SJSA1 (cell line): ENCODE measurements at regions not wholly inside any gene's neighbourhood (a gene's known extent, or its start where the extent isn't known, plus 50 kb on each side); places are given as distances from the start of the nearest gene placed in this dataset.
"Not testable (repeated sequence)": the region's sequence is repeated elsewhere in the genome, so short reads cannot be mapped to it uniquely, and the experiment has no call there.

ENCODE experiments used
- DNase-seq, 2 experiments: peaks; one replicate each; pipeline ENCODE4 v3.0.0-alpha.2; 2015 to 2020; ENCODE audit warnings: low spot score in 2 of 2, low read depth in 1 of 2
- H3K27ac ChIP-seq: fragments of 250-450 bp; sonication (Bioruptor Pico); 2 replicates; pipeline ENCODE4 v1.5.1; 2020; ENCODE audit warnings: mild to moderate bottlenecking, moderate library complexity
- H3K27me3 ChIP-seq: fragments of 250-450 bp; sonication (Bioruptor Pico); replicated peaks from 2 replicates; pipeline ENCODE4 v1.5.1; 2020; ENCODE audit warnings: mild to moderate bottlenecking, moderate library complexity
- H3K36me3 ChIP-seq: fragments of 250-450 bp; sonication (Bioruptor Pico); 2 replicates; pipeline ENCODE4 v1.5.1; 2020; ENCODE audit warnings: mild to moderate bottlenecking
- H3K4me1 ChIP-seq: fragments of 250-450 bp; sonication (Bioruptor Pico); replicated peaks from 2 replicates; pipeline ENCODE4 v1.6.1; 2021; ENCODE audit warnings: mild to moderate bottlenecking
- H3K4me3 ChIP-seq: fragments of 250-450 bp; sonication (Bioruptor Pico); 2 replicates; pipeline ENCODE4 v1.5.1; 2020; ENCODE audit warnings: mild to moderate bottlenecking
- H3K9me3 ChIP-seq: fragments of 250-450 bp; sonication (Bioruptor Pico); replicated peaks from 2 replicates; pipeline ENCODE4 v1.5.1; 2020; ENCODE audit warnings: mild to moderate bottlenecking

GRCh38 chr4:14399848-14400247 is 602.4 kb upstream of the CPEB2 start:
- Histone ChIP-seq H3K9me3 (no peaks in the 10 kb centered on the region), H3K4me3 (no peak overlapping the region), H3K27me3 (no peaks in the 10 kb centered on the region), H3K36me3 (no peaks in the 10 kb centered on the region), H3K4me1 (no peaks in the 10 kb centered on the region), H3K27ac (no peak overlapping the region)
- DNase-seq: no peak

- H3K4me3 ChIP-seq: no peak overlapping the region
- no peaks in the 10 kb centered on the region for H3K4me1 ChIP-seq
- H3K36me3 ChIP-seq: no peaks in the 10 kb centered on the region
- H3K9me3 ChIP-seq: no peaks in the 10 kb centered on the region
- DNase-seq: no peak
- H3K27me3 ChIP-seq: no peaks in the 10 kb centered on the region
- no peak overlapping the region for H3K27ac ChIP-seq
These were observed 602.0 kb upstream of the CPEB2 start for GRCh38 chr4:14400307-14400706.

DNA sequence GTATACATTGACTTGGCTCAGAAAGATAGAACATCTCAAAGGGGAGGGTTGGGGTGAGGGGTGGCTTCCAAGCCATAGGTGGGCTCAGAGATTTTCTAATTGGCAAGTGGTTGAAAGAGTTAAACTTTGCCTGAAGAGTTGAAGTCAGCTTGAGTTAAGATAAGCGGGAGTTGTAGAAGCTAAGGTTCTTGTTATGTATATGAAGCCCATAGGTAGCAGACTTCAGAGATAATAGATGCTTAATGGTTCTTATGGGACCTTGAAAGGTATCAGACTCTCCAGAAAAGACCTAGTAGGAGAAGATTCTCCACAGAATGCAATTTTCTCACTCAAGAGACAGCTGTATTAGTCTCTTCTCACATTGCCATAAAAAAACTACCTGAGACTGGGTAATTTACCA is 599.1 kb upstream of the CPEB2 start:
- no peaks in the 10 kb centered on the region for H3K9me3 ChIP-seq
- H3K4me3 ChIP-seq: no peak overlapping the region
- no peaks in the 10 kb centered on the region for H3K27me3 ChIP-seq
- H3K4me1 ChIP-seq: no peaks in the 10 kb centered on the region
- H3K36me3 ChIP-seq: no peaks in the 10 kb centered on the region
- no peak for DNase-seq
- no peak overlapping the region for H3K27ac ChIP-seq

DNA sequence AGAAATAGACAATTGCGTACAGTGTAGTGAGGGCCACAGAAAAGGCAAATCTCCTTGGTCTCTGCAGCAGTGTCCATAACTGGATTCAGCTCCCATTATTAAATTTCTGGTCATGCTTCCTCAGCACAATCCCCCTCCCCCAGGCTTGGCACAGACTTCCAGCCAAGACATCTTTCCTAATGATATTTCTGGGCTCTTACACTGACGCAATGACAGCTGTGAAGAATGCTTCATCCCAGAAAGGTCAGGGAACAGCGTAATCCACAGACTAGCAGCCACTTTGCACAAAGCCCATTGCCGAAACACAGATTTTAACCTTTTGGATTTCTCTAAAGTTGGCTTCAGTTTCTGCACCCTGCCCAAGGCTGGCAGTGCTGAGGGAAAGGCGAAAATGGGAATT is 597.6 kb upstream of the CPEB2 start:
- H3K9me3 ChIP-seq: no peaks in the 10 kb centered on the region
- H3K4me1 ChIP-seq: no peaks in the 10 kb centered on the region
- H3K27me3 ChIP-seq: no peaks in the 10 kb centered on the region
- no peak for DNase-seq
- H3K4me3 ChIP-seq: no peak overlapping the region
- no peaks in the 10 kb centered on the region for H3K36me3 ChIP-seq
- H3K27ac ChIP-seq: no peak overlapping the region

DNA sequence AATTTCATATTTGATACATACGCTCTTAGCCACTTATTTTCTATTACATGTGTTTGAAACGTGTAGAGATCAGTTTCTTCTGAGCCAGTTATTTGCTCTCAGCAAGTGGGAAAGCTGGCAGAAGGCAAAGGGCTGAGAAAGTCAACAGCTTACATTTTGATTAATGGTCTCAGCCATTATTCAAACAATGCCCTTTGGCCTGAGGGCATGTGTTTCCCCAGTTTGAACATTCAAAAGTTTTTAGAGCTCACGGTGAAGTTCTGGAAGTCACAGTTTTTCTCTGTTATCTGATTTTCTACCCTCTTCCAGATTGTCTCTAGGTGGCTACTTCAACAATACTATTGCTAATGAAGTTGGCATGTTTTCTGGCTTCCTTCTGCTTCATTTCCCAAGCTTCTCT is 591.8 kb upstream of the CPEB2 start:
- Histone ChIP-seq H3K36me3 (no peaks in the 10 kb centered on the region), H3K9me3 (no peaks in the 10 kb centered on the region), H3K4me3 (no peak overlapping the region), H3K4me1 (no peaks in the 10 kb centered on the region), H3K27me3 (no peaks in the 10 kb centered on the region), H3K27ac (no peak overlapping the region)
- no peak for DNase-seq

DNA sequence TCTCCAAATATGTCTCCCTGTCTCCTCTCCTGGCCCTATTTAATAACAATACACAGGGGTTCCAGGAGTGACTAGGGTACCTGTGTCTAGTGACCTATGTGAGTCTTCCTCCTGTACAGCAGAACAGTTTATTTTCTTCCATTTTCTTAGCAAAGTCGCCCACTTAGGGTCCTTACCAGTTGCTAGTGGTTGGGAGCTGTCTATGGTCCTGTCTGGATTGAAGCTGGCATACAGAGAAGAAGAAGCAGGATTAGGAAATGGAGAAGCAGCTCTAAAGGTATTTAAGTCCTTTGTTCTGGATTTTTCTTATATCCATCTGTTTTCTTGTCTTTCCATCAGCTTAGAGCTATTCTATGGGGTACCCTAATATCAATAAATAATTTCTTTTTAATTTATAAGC is 587.1 kb upstream of the CPEB2 start:
- no peak overlapping the region for H3K4me3 ChIP-seq
- no peaks in the 10 kb centered on the region for H3K27me3 ChIP-seq
- H3K27ac ChIP-seq: no peak overlapping the region
- H3K36me3 ChIP-seq: no peaks in the 10 kb centered on the region
- DNase-seq: no peak
- no peaks in the 10 kb centered on the region for H3K4me1 ChIP-seq
- H3K9me3 ChIP-seq: no peaks in the 10 kb centered on the region

DNA sequence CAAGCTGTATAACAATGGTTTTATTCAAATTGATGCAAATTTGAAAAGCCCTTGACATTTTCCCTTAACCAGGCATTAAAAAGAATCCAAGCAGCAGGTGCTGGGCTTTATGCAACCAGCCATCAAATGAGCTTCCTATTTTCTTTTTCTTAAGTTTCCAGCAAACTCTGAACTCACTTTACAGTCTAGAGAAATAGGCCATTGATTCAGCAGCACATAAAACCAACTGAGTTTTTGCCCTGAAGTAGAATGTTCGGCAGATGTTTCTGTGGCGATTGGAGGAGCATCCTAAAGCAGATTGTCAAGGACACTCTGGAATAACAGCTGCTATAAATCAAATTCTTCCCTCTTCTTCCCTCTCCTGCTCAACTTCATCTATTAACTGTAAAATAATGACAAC is 582.8 kb upstream of the CPEB2 start:
- H3K27ac ChIP-seq: no peak overlapping the region
- no peaks in the 10 kb centered on the region for H3K4me1 ChIP-seq

GRCh38 chr4:14426297-14426696 is 576.0 kb upstream of the CPEB2 start:
- not testable (repeated sequence) for H3K36me3 ChIP-seq, H3K9me3 ChIP-seq, H3K4me3 ChIP-seq, H3K27me3 ChIP-seq, H3K27ac ChIP-seq, H3K4me1 ChIP-seq, DNase-seq

More for the DNA sequence above, 582.8 kb upstream of the CPEB2 start:
- no peaks in the 10 kb centered on the region for H3K9me3 ChIP-seq
- no peaks in the 10 kb centered on the region for H3K36me3 ChIP-seq
- no peaks in the 10 kb centered on the region for H3K27me3 ChIP-seq
- no peak overlapping the region for H3K4me3 ChIP-seq
- DNase-seq: no peak

DNA sequence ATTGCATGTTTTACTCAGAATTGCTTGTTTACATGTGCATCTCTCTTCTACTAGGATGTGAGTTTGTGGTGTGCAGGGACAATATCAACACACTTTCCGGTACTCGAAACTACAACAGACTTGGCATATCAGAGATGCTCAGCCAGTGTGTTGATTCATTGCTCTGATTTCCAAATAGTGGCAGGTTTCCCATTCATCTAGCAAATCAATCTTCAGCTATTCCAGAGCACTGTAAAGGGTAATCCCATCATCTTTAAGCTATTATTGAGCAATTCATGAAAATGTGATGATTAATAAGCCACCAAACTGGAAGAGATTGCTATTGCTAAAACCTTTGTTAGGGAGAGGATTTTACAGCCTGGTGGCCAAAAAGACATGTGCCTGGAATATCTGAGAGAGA is 574.2 kb upstream of the CPEB2 start:
- no peaks in the 10 kb centered on the region for H3K4me1 ChIP-seq
- no peaks in the 10 kb centered on the region for H3K27me3 ChIP-seq
- H3K4me3 ChIP-seq: no peak overlapping the region
- H3K27ac ChIP-seq: no peak overlapping the region
- no peak for DNase-seq
- H3K9me3 ChIP-seq: no peaks in the 10 kb centered on the region
- no peaks in the 10 kb centered on the region for H3K36me3 ChIP-seq

- H3K4me3 ChIP-seq: no peak overlapping the region
- H3K9me3 ChIP-seq: no peaks in the 10 kb centered on the region
- no peak overlapping the region for H3K27ac ChIP-seq
- no peaks in the 10 kb centered on the region for H3K36me3 ChIP-seq
- DNase-seq: no peak
- H3K4me1 ChIP-seq: no peaks in the 10 kb centered on the region
- no peaks in the 10 kb centered on the region for H3K27me3 ChIP-seq
These were observed 570.8 kb upstream of the CPEB2 start for GRCh38 chr4:14431155-14432134.

- H3K9me3 ChIP-seq: no peaks in the 10 kb centered on the region
- DNase-seq: no peak
- no peaks in the 10 kb centered on the region for H3K4me1 ChIP-seq
- H3K27ac ChIP-seq: no peak overlapping the region
- no peaks in the 10 kb centered on the region for H3K27me3 ChIP-seq
- H3K4me3 ChIP-seq: no peak overlapping the region
- H3K36me3 ChIP-seq: no peaks in the 10 kb centered on the region
These were observed 567.8 kb upstream of the CPEB2 start for GRCh38 chr4:14434483-14434882.

DNA sequence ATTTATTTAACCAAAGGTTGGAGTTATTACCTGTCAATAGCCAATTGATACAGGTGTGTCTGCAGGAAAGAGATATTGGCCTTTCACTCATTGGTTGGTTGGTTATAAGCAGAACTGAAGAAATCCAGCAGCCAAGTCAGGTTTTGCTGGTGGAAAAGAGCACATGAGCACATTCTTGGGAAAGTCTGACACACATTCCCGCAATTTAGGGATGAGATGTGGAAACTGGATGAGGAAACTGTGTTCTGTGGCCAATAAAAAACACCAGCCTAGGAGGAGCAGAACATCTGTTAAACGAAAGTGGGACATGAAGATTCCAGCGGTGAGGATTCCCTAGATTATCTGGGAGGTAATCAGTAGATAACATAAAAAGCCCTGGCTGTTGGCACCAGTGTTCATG is 567.4 kb upstream of the CPEB2 start:
- H3K4me1 ChIP-seq: no peaks in the 10 kb centered on the region
- H3K27ac ChIP-seq: no peak overlapping the region
- H3K4me3 ChIP-seq: no peak overlapping the region
- no peaks in the 10 kb centered on the region for H3K36me3 ChIP-seq
- H3K27me3 ChIP-seq: no peaks in the 10 kb centered on the region
- no peak for DNase-seq
- no peaks in the 10 kb centered on the region for H3K9me3 ChIP-seq

DNA sequence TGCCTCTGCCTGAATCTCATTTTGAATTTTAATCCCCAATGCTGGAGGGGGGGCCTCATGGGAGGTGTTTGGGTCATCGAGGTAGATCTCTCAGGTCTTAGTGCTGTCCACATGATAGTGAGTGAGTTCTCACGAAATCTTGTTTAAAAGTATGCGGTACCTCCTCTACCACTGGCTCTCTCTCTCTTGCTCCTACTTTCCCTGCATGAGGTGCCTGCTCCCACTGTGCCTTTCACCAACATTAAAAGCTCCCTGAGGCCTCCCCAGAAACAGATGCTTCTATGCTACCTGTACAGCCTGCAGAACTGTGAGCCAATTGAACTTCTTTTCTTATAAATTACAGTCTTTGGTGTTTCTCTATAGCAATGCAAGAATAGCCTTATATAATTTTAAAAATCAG is 560.7 kb upstream of the CPEB2 start:
- Histone ChIP-seq H3K4me3 (no peak overlapping the region), H3K36me3 (no peaks in the 10 kb centered on the region), H3K27me3 (no peaks in the 10 kb centered on the region), H3K9me3 (no peaks in the 10 kb centered on the region), H3K4me1 (no peaks in the 10 kb centered on the region), H3K27ac (no peak overlapping the region)
- no peak for DNase-seq

DNA sequence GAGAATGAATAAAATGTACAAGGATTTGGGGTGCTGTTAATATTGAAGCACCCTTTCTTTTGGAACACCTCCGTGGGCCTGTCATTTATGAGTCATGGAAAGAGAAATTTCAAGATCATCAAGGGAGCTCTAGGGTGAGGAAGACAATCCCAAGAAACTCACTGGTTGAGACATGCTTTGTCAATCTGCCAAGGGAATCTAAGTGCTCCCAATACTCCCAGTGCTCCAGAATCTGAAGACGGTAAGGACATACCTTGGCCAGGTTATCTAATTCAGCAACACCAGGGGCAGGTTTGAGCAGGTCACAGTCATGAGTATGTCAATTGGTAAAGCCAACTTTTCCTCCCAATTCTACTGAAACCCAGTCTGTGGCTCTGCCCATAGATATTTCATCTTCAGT is 556.4 kb upstream of the CPEB2 start:
- DNase-seq: no peak
- Histone ChIP-seq H3K27ac (no peak overlapping the region), H3K27me3 (no peaks in the 10 kb centered on the region), H3K4me1 (no peaks in the 10 kb centered on the region), H3K4me3 (no peak overlapping the region), H3K36me3 (no peaks in the 10 kb centered on the region), H3K9me3 (no peaks in the 10 kb centered on the region)

DNA sequence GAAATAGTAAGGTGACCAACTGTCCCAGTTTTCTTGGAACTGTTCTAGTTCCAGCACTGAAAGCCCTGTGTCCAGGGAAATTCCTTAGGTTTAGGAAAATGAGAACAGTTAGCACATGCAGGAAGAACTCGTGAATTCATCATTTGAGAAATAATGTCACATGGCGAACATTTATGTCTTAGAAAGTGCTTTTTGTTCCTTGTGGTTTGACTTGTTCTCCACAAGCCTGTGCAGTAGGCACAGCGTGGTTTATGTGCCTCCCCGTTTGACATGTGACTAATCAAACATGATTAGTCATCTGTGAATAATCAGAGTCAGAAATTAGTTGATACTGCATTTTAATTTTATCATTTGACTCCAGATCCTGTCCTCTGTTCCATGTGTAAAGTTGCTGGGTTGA is 556.0 kb upstream of the CPEB2 start:
- Histone ChIP-seq H3K4me1 (no peaks in the 10 kb centered on the region), H3K4me3 (no peak overlapping the region), H3K36me3 (no peaks in the 10 kb centered on the region), H3K27ac (no peak overlapping the region), H3K27me3 (no peaks in the 10 kb centered on the region), H3K9me3 (no peaks in the 10 kb centered on the region)
- DNase-seq: no peak
